Gastroesophageal sphincter (tissue), 3 donors: ENCODE measurements at regions not wholly inside any gene's neighbourhood (a gene's known extent, or its start where the extent isn't known, plus 50 kb on each side); places are given as distances from the start of the nearest gene placed in this dataset.

Experiments
- CTCF ChIP-seq, 4 experiments: fragments of 200-600 bp in 2 of 4; fragments of 450-650 bp in 2 of 4; sonication (generic) in 1 of 4; IDR thresholded peaks; one replicate each; pipeline ENCODE4 v1.5.1; 2017 to 2019; ENCODE audit warnings: antibody characterized with exemption in 4 of 4, mild to moderate bottlenecking in 2 of 4, moderate library complexity in 2 of 4
- EP300 ChIP-seq: sonication (generic); formaldehyde crosslinking; IDR thresholded peaks from one replicate; pipeline ENCODE4 v1.6.1; 2017; ENCODE audit warnings: antibody characterized with exemption, mild to moderate bottlenecking
- POLR2A ChIP-seq, 2 donors: fragments of 450-650 bp; IDR thresholded peaks; one replicate each; pipeline ENCODE4 v1.6.1; 2017; ENCODE audit warnings: antibody characterized with exemption in 2 of 2, mild to moderate bottlenecking in 2 of 2, moderate library complexity in 1 of 2
- POLR2AphosphoS5 ChIP-seq: sonication (generic); formaldehyde crosslinking; IDR thresholded peaks from one replicate; pipeline ENCODE4 v1.6.1; 2017; ENCODE audit warnings: antibody characterized with exemption

GRCh38 chr2:193537531-193537930 lies 1342.8 kb upstream of the TMEFF2 start:
- TF ChIP-seq POLR2AphosphoS5 (no peak), EP300 (no peak), CTCF (IDR thresholded peaks at IDR 0.05) (no peak), POLR2A (IDR thresholded peaks at IDR 0.05) (no peak)
